Kidney (tissue), 13 donors: ENCODE measurements at regions not wholly inside any gene's neighbourhood (a gene's known extent, or its start where the extent isn't known, plus 50 kb on each side); places are given as distances from the start of the nearest gene placed in this dataset.
A peak's percentile ranks its signal among the peaks of the same experiment; 100 is the strongest.

Experiments used
- DNase-seq, 5 donors: peaks; one replicate each; pipeline ENCODE4 v3.0.0-alpha.2; 2013 to 2020
- FAIRE-seq: peaks from 2 replicates; lab custom pipeline; 2012; peaks lifted over from hg19 to GRCh38; lab: Jason Lieb, UNC
- H3K27ac ChIP-seq, 2 donors: one replicate each; pipeline ENCODE4 v1.7.0; 2013; ENCODE audit warnings: low read depth in 2 of 2, low read length in 2 of 2, inconsistent platforms in 1 of 2
- H3K27me3 ChIP-seq: one replicate; pipeline ENCODE4 v1.7.1; 2013; ENCODE audit warnings: low read length, inconsistent platforms; ENCODE audit not compliant: control insufficient read depth, insufficient read depth
- H3K36me3 ChIP-seq, 3 donors: one replicate each; pipeline versions ENCODE4 v1.7.0 to v1.7.1; 2013; ENCODE audit warnings: low read length in 3 of 3, control low read depth in 1 of 3, inconsistent platforms in 1 of 3; ENCODE audit not compliant: insufficient read depth in 3 of 3, control insufficient read depth in 2 of 3
- H3K4me1 ChIP-seq, 3 donors: one replicate each; pipeline versions ENCODE4 v1.7.0 to v1.7.1; 2013; ENCODE audit warnings: low read length in 3 of 3, inconsistent platforms in 1 of 3, low read depth in 1 of 3; ENCODE audit not compliant: control insufficient read depth in 2 of 3, insufficient read depth in 2 of 3
- H3K4me3 ChIP-seq, 3 donors: one replicate each; pipeline versions ENCODE4 v1.7.0 to v1.8.1; 2013; ENCODE audit warnings: low read length in 3 of 3, control low read depth in 1 of 3, inconsistent platforms in 1 of 3
- H3K9ac ChIP-seq, 3 donors: one replicate each; pipeline versions ENCODE4 v1.7.0 to v1.7.1; 2013; ENCODE audit warnings: low read length in 3 of 3, control low read depth in 1 of 3, inconsistent platforms in 1 of 3
- H3K9me3 ChIP-seq, 3 donors: one replicate each; pipeline versions ENCODE4 v1.7.0 to v1.7.1; 2013; ENCODE audit warnings: low read length in 3 of 3, control low read depth in 1 of 3, inconsistent platforms in 1 of 3; ENCODE audit not compliant: control insufficient read depth in 2 of 3, insufficient read depth in 1 of 3
- intact Hi-C: fragments of 100-400 bp; cut with DNase I; formaldehyde crosslinking; loops from one replicate; pipeline ENCODE4 v1.11.1; 2022
- TF ChIP-seq, protein P1 (sequence below): IDR thresholded peaks from 3 replicates; pipeline ENCODE4 v1.5.1; 2012; ENCODE audit warnings: mild to moderate bottlenecking, moderate library complexity, borderline replicate concordance; ENCODE audit not compliant: insufficient read depth; ENCODE audit errors: extremely low read depth
- donor health status: control.
- donor health status: control.
- donor health status: control.
- donor health status: control.
- donor health status: control.
- donor health status: DM: yes; HTN: yes; CAD: no.
- donor health status: Normal renal cell carcinoma (clear cell type).

DNA sequence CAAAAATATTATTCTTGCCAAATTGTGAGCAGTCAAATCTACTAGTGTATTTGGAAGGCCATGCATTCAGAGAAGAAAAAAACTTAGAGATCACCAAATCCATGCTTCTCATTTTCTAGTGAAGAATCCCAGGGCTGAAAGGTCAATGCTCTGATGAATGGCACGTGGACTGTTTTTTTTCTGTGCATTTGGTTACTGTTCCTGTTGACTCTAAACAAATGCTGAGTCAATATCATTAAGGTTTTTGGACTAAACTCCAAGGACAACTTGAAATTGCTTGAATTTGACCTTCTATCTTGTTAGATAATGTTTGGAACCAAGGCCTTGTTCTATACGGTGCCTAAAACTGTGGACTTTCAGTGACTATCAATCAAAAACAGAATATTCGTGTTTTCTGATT lies 142.2 kb downstream of the OSTF1 start:
- H3K4me3 ChIP-seq = no peak overlapping the region
- FAIRE-seq (no peak), DNase-seq (no peak)
- H3K4me1 ChIP-seq = no peaks in the 10 kb centered on the region
- TF ChIP-seq, protein P1, sequence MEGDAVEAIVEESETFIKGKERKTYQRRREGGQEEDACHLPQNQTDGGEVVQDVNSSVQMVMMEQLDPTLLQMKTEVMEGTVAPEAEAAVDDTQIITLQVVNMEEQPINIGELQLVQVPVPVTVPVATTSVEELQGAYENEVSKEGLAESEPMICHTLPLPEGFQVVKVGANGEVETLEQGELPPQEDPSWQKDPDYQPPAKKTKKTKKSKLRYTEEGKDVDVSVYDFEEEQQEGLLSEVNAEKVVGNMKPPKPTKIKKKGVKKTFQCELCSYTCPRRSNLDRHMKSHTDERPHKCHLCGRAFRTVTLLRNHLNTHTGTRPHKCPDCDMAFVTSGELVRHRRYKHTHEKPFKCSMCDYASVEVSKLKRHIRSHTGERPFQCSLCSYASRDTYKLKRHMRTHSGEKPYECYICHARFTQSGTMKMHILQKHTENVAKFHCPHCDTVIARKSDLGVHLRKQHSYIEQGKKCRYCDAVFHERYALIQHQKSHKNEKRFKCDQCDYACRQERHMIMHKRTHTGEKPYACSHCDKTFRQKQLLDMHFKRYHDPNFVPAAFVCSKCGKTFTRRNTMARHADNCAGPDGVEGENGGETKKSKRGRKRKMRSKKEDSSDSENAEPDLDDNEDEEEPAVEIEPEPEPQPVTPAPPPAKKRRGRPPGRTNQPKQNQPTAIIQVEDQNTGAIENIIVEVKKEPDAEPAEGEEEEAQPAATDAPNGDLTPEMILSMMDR = no peak
- intact Hi-C loops = no loop called here
- H3K36me3 ChIP-seq = no peaks in the 10 kb centered on the region
- H3K9me3 ChIP-seq = peaks cover 0 to 12% (median 4%) of the 10 kb centered on the region in 3 donors
- H3K27ac ChIP-seq = peak overlapping the region in 1 of 2 donors; percentile 24
- H3K27me3 ChIP-seq = no peaks in the 10 kb centered on the region
- H3K9ac ChIP-seq = no peak overlapping the region

DNA sequence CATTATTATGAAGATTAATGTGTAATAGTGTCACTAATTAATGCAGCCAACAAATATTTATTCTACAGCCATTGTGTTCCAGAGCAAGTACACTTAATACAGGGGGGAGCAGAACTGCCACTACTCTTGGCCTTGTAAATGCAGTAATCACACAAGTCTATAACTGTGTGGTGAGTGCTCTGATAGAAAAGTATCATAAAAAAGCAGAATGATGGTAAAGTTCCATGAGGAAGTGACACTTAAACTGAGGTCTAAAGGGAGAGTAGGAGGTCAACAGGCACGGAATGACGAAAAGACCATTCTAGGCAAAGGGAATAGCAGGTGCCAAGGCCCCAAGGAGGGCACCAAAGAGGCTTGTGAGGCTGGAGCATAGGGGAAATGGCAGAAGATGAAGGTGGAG lies 142.9 kb downstream of the OSTF1 start:
- H3K9ac ChIP-seq = no peak overlapping the region
- H3K27me3 ChIP-seq = no peaks in the 10 kb centered on the region
- intact Hi-C loops = no loop called here
- H3K27ac ChIP-seq = no peak overlapping the region
- H3K9me3 ChIP-seq = peaks cover 0 to 14% (median 3%) of the 10 kb centered on the region in 3 donors
- DNase-seq (no peak), FAIRE-seq (no peak)
- no peak overlapping the region for H3K4me3 ChIP-seq
- H3K4me1 ChIP-seq = no peaks in the 10 kb centered on the region
- no peaks in the 10 kb centered on the region for H3K36me3 ChIP-seq
- TF ChIP-seq, protein P1 = no peak

DNA sequence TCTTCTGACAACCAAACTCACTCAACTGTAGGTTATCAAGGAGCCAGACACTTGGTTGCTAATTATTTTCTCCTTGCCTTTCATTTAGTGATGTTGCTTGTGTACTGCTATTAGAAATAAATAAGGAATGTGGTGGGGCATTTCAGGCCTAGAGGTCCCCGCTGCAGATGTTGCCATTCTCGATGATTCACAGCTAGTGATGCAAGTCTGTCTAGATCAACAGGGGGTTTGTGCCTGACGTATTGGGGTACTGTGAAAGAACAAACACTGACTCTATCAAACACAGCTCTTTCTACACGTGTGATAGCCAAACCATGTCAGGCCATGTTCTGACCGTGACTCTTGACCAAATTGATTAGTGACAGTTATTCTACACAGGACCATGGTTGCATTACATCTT lies 144.7 kb downstream of the OSTF1 start:
- DNase-seq (no peak), FAIRE-seq (no peak)
- TF ChIP-seq, protein P1 = no peak
- intact Hi-C loops = no loop called here
- H3K36me3 ChIP-seq = no peaks in the 10 kb centered on the region
- H3K9me3 ChIP-seq = peaks cover 0 to 8% (median 0%) of the 10 kb centered on the region in 3 donors
- H3K27me3 ChIP-seq = no peaks in the 10 kb centered on the region
- H3K27ac ChIP-seq = no peak overlapping the region
- no peak overlapping the region for H3K4me3 ChIP-seq
- H3K9ac ChIP-seq = no peak overlapping the region
- no peaks in the 10 kb centered on the region for H3K4me1 ChIP-seq

DNA sequence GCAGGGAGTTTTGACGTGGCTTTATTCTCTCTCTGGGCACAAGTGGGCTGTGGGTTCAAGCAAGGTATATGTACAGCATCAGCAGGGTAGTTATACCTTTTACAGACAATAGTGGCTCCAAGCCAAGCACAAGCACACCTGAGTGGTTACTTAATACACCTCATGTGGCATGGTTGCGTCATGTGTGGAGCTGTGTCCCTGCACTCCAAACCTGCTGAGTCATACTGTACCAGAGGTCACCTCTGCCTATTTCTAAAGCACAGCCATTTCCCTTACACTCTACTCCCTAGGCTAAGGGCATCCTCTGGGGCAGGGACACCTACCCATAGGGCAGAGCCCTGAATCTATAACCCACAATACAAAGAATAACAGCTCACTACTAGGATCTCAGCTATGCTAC lies 147.3 kb downstream of the OSTF1 start:
- TF ChIP-seq, protein P1 = no peak
- Histone ChIP-seq H3K36me3 (no peaks in the 10 kb centered on the region), H3K27ac (no peak overlapping the region), H3K9me3 (peaks cover 0 to 8% (median 0%) of the 10 kb centered on the region in 3 donors), H3K4me1 (no peaks in the 10 kb centered on the region), H3K4me3 (no peak overlapping the region), H3K27me3 (no peaks in the 10 kb centered on the region), H3K9ac (no peak overlapping the region)
- intact Hi-C loops = no loop called here
- no peak for DNase-seq
- no peak for FAIRE-seq
